ENCODE measurements at regions not wholly inside any gene's neighbourhood (a gene's known extent, or its start where the extent isn't known, plus 50 kb on each side); places are given as distances from the start of the nearest gene placed in this dataset.

GRCh38 chr6:168228676-168229367 lies 90.8 kb downstream of the DACT2 start:
- TF ChIP-seq CTCF (IDR thresholded peaks at IDR 0.05; ENCODE audit: low read length, missing control alignments): no peak
- no peak for DNase-seq (ENCODE audit: low read depth)
- no peak overlapping the region for H3K4me3 ChIP-seq (replicated peaks; ENCODE audit: low read depth, low read length)

- TF ChIP-seq CTCF (IDR thresholded peaks at IDR 0.05; ENCODE audit: low read length, missing control alignments): no peak
- no peak overlapping the region for H3K4me3 ChIP-seq (replicated peaks; ENCODE audit: low read depth, low read length)
- no peak for DNase-seq (ENCODE audit: low read depth)
Measured at GRCh38 chr6:168227840-168228239, 91.7 kb downstream of the DACT2 start.

DNA sequence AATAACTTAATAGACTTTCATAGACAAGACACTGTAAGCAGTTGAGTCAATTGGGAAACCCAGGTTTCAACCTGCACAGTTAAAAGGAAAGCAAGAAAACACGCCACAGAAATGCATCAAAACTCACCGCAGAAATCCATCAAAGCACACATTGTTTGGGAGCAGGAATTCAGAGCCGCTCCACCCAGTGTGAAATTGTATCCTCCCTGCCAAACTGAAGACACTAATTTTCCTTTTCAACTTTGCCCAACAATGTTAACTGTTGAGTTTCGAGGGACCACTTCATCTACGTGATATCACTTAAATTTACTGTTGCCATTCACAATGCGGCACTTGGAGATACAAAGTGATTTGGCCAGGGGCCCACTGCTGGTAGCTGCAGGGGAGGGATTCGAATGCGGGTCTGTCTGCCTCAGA lies 92.7 kb downstream of the DACT2 start:
- no peak for DNase-seq (ENCODE audit: low read depth)
- TF ChIP-seq CTCF (IDR thresholded peaks at IDR 0.05; ENCODE audit: low read length, missing control alignments): no peak
- H3K4me3 ChIP-seq (replicated peaks; ENCODE audit: low read depth, low read length): no peak overlapping the region

- H3K4me3 ChIP-seq (replicated peaks; ENCODE audit: low read depth, low read length): no peak overlapping the region
- no peak for TF ChIP-seq CTCF (IDR thresholded peaks at IDR 0.05; ENCODE audit: low read length, missing control alignments)
- DNase-seq (ENCODE audit: low read depth): no peak
Measured at GRCh38 chr6:168226061-168226752, 93.4 kb downstream of the DACT2 start.

GRCh38 chr6:168225471-168225911 lies 94.1 kb downstream of the DACT2 start:
- no peak for TF ChIP-seq CTCF (IDR thresholded peaks at IDR 0.05; ENCODE audit: low read length, missing control alignments)
- DNase-seq (ENCODE audit: low read depth): peak; percentile 22
- no peak overlapping the region for H3K4me3 ChIP-seq (replicated peaks; ENCODE audit: low read depth, low read length)

DNA sequence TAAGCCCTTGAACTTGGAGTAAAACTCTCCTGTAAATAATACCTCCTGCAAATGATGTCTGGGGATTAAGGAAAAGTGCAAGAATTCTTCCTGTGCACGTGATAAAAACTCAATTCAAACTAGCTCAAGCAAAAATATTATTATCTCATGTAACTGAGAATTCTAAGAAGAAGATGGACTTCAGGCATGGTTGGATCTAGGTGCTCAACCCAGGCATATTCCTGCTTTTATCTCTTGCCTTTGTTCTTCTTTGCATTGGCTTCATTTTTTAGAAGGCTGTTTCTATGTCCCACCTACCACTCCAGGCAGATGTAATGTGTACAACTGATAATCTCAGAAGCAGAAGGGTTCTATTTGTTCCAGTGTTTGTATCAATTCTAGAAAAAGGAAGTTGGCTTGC lies 95.8 kb downstream of the DACT2 start:
- no peak for TF ChIP-seq CTCF (IDR thresholded peaks at IDR 0.05; ENCODE audit: low read length, missing control alignments)
- no peak for DNase-seq (ENCODE audit: low read depth)

More for the DNA sequence above, 95.8 kb downstream of the DACT2 start:
- H3K4me3 ChIP-seq (replicated peaks; ENCODE audit: low read depth, low read length): no peak overlapping the region
